Stimulated activated CD4-positive, alpha-beta T cell treated with anti-CD3 and anti-CD28 coated beads, Interleukin-1b, Interleukin-23, amount 100 ng/mL, for 4 hours (primary cell): ENCODE measurements at regions not wholly inside any gene's neighbourhood (a gene's known extent, or its start where the extent isn't known, plus 50 kb on each side); places are given as distances from the start of the nearest gene placed in this dataset.
"Not testable (repeated sequence)": the region's sequence is repeated elsewhere in the genome, so short reads cannot be mapped to it uniquely, and the experiment has no call there.

Experiments used
- DNase-seq, 2 donors: peaks; one replicate each; pipeline ENCODE4 v3.0.0-alpha.2; 2020; ENCODE audit warnings: low read depth in 2 of 2

GRCh38 chr12:83939718-83940117 is 972.9 kb downstream of the SLC6A15 start:
- DNase-seq: no peak

GRCh38 chr12:83933615-83934014 is 979.0 kb downstream of the SLC6A15 start:
- DNase-seq: no peak

GRCh38 chr12:83932011-83932410 is 980.6 kb downstream of the SLC6A15 start:
- no peak for DNase-seq

- no peak for DNase-seq
Measured at GRCh38 chr12:83931451-83931850, 981.1 kb downstream of the SLC6A15 start.

- not testable (repeated sequence) for DNase-seq
Measured at GRCh38 chr12:83929792-83930191, 982.8 kb downstream of the SLC6A15 start.

- DNase-seq: no peak
Measured at GRCh38 chr12:83920821-83921547, 991.6 kb downstream of the SLC6A15 start.

- no peak for DNase-seq
Measured at GRCh38 chr12:83919081-83919480, 993.5 kb downstream of the SLC6A15 start.

- DNase-seq: no peak
Measured at GRCh38 chr12:83904175-83904574, 1008.4 kb downstream of the SLC6A15 start.

GRCh38 chr12:83896416-83896815 is 1016.2 kb downstream of the SLC6A15 start:
- DNase-seq: no peak

GRCh38 chr12:83893101-83893500 is 1019.5 kb downstream of the SLC6A15 start:
- no peak for DNase-seq

GRCh38 chr12:83889745-83890144 is 1022.9 kb downstream of the SLC6A15 start:
- no peak for DNase-seq

GRCh38 chr12:83886479-83886878 is 1026.1 kb downstream of the SLC6A15 start:
- no peak for DNase-seq

- DNase-seq: not testable (repeated sequence)
Measured at GRCh38 chr12:83870921-83871599, 1041.5 kb downstream of the SLC6A15 start.

GRCh38 chr12:83866477-83866876 is 1046.1 kb downstream of the SLC6A15 start:
- no peak for DNase-seq

GRCh38 chr12:83865431-83865830 is 1047.2 kb downstream of the SLC6A15 start:
- DNase-seq: no peak

GRCh38 chr12:83864054-83864453 is 1048.5 kb downstream of the SLC6A15 start:
- no peak for DNase-seq

- DNase-seq: no peak
Measured at GRCh38 chr12:83859021-83859420, 1053.6 kb downstream of the SLC6A15 start.

GRCh38 chr12:83856803-83857202 is 1055.8 kb downstream of the SLC6A15 start:
- DNase-seq: no peak

- no peak for DNase-seq
Measured at GRCh38 chr12:83850531-83850930, 1062.1 kb downstream of the SLC6A15 start.

- DNase-seq: no peak
Measured at GRCh38 chr12:83848702-83849101, 1063.9 kb downstream of the SLC6A15 start.

- DNase-seq: no peak
Measured at GRCh38 chr12:83843541-83843940, 1069.1 kb downstream of the SLC6A15 start.

GRCh38 chr12:83841620-83842019 is 1071.0 kb downstream of the SLC6A15 start:
- no peak for DNase-seq

GRCh38 chr12:83827860-83828259 is 1084.7 kb downstream of the SLC6A15 start:
- DNase-seq: no peak
